B cell (primary cell): ENCODE measurements at regions not wholly inside any gene's neighbourhood (a gene's known extent, or its start where the extent isn't known, plus 50 kb on each side); places are given as distances from the start of the nearest gene placed in this dataset.

ENCODE experiments used
- ATAC-seq: fragments of 200-7000 bp; cut with Tn5 transposase; one replicate; pipeline ENCODE4 v1.10.0; 2021; ENCODE audit warnings: low read depth, mild to moderate bottlenecking, moderate number of reproducible peaks, moderate library complexity
- CTCF ChIA-PET: fragments of 350-600 bp; sonication (Branson Sonifier 250); formaldehyde crosslinking; loops from one replicate; lab custom pipeline; 2021; ENCODE audit warnings: antibody characterized with exemption, inconsistent platforms; lab: Charles Lee
- POLR2A ChIA-PET: fragments of 350-600 bp; sonication (Branson Sonifier 250); formaldehyde crosslinking; loops from one replicate; lab custom pipeline; 2021; ENCODE audit warnings: antibody characterized with exemption; lab: Charles Lee
- DNase-seq: peaks from one replicate; pipeline ENCODE4 v3.0.0; 2013
- H2AFZ ChIP-seq: 2 replicates; pipeline ENCODE4 v1.6.1; 2012; ENCODE audit warnings: mild to moderate bottlenecking, low read depth, low read length; ENCODE audit not compliant: insufficient read depth, poor library complexity, severe bottlenecking
- H3K27ac ChIP-seq, 2 donors: 1 replicate in 1 of 2; 2 replicates in 1 of 2; pipeline ENCODE4 v1.5.1; 2012 to 2013; ENCODE audit warnings: low read length in 2 of 2, mild to moderate bottlenecking in 2 of 2, moderate library complexity in 1 of 2
- H3K27me3 ChIP-seq, 4 experiments: fragments of 200-600 bp in 1 of 4; sonication (generic) in 1 of 4; replicated peaks in 1 of 4; 1 replicate in 2 of 4; 2 replicates in 2 of 4; pipeline versions ENCODE4 v1.6.1 to v1.7.0; 2013 to 2016; ENCODE audit warnings: low read length in 3 of 4, mild to moderate bottlenecking in 2 of 4, mixed read lengths in 1 of 4, moderate library complexity in 1 of 4; ENCODE audit not compliant: insufficient read depth in 4 of 4, control insufficient read depth in 3 of 4; ENCODE audit errors: control extremely low read depth in 1 of 4
- H3K36me3 ChIP-seq, 2 experiments: replicated peaks in 1 of 2; 1 replicate in 1 of 2; 2 replicates in 1 of 2; pipeline versions ENCODE4 v1.6.1 to v1.7.1; 2013; ENCODE audit warnings: low read length in 1 of 2; ENCODE audit not compliant: insufficient read depth in 2 of 2, control insufficient read depth in 1 of 2; ENCODE audit errors: control extremely low read depth in 1 of 2, extremely low read depth in 1 of 2
- H3K4me1 ChIP-seq, 2 donors: fragments of 200-600 bp in 1 of 2; sonication (generic) in 1 of 2; 1 replicate in 1 of 2; 2 replicates in 1 of 2; pipeline versions ENCODE4 v1.5.1 to v1.6.1; 2013 to 2017; ENCODE audit warnings: low read length in 2 of 2; ENCODE audit not compliant: control insufficient read depth in 2 of 2, insufficient read depth in 2 of 2
- H3K4me2 ChIP-seq: replicated peaks from 2 replicates; pipeline ENCODE3; 2012; ENCODE audit warnings: mild to moderate bottlenecking, low read depth, low read length; ENCODE audit not compliant: poor library complexity, severe bottlenecking
- H3K4me3 ChIP-seq, 5 experiments: fragments of 200-600 bp in 1 of 5; sonication (generic) in 1 of 5; 1 replicate in 3 of 5; 2 replicates in 2 of 5; pipeline versions ENCODE4 v1.5.1 to v1.7.0; 2011 to 2016; ENCODE audit warnings: low read length in 4 of 5, mild to moderate bottlenecking in 4 of 5, low read depth in 2 of 5, control low read depth in 1 of 5, moderate library complexity in 1 of 5; ENCODE audit not compliant: insufficient read depth in 1 of 5; ENCODE audit errors: control extremely low read depth in 1 of 5, extremely low read depth in 1 of 5
- H3K79me2 ChIP-seq: fragments of 200-600 bp; sonication (generic); one replicate; pipeline ENCODE4 v1.6.0; 2016; ENCODE audit warnings: low read length; ENCODE audit not compliant: control insufficient read depth, insufficient read depth
- H3K9ac ChIP-seq: fragments of 200-600 bp; sonication (generic); 2 replicates; pipeline ENCODE4 v1.6.1; 2017; ENCODE audit warnings: mild to moderate bottlenecking, low read length, moderate library complexity
- H3K9me3 ChIP-seq, 3 donors: one replicate each; pipeline versions ENCODE4 v1.6.1 to v1.7.1; 2013; ENCODE audit warnings: low read length in 2 of 3; ENCODE audit not compliant: control insufficient read depth in 2 of 3, insufficient read depth in 1 of 3; ENCODE audit errors: control extremely low read depth in 1 of 3
- H4K20me1 ChIP-seq: 2 replicates; pipeline ENCODE4 v1.6.0; 2012; ENCODE audit warnings: mild to moderate bottlenecking, low read length; ENCODE audit not compliant: insufficient read depth, control insufficient read depth, poor library complexity, severe bottlenecking
- H3K27ac Mint-ChIP-seq: one replicate; pipeline ENCODE4 v1.8.0; 2021; ENCODE audit warnings: mixed read lengths
- H3K27me3 Mint-ChIP-seq: one replicate; pipeline ENCODE4 v1.8.0; 2021; ENCODE audit warnings: mixed read lengths
- H3K4me1 Mint-ChIP-seq: one replicate; pipeline ENCODE4 v1.8.0; 2021; ENCODE audit warnings: mixed read lengths
- H3K4me3 Mint-ChIP-seq: one replicate; pipeline ENCODE4 v1.8.0; 2021; ENCODE audit warnings: mixed read lengths
- H3K9me3 Mint-ChIP-seq: one replicate; pipeline ENCODE4 v1.8.0; 2022; ENCODE audit warnings: mixed read lengths; ENCODE audit not compliant: insufficient read depth
- EZH2 ChIP-seq: IDR thresholded peaks from 2 replicates; pipeline ENCODE4 v1.6.1; 2012; ENCODE audit warnings: borderline replicate concordance, low read depth, mild to moderate bottlenecking, moderate library complexity, low read length; ENCODE audit not compliant: insufficient read depth, poor library complexity, severe bottlenecking
- WGBS: methylation state at CpG from one replicate; pipeline ENCODE4 v1.1.5; 2013; ENCODE audit warnings: missing lambda C conversion rate; ENCODE audit not compliant: insufficient coverage; 5-methylcytosine and 5-hydroxymethylcytosine counted together
- intact Hi-C: fragments of 100-400 bp; cut with micrococcal nuclease; formaldehyde crosslinking; loops from one replicate; pipeline ENCODE4 v1.10.0; 2022
- TF ChIP-seq, protein P1 (sequence below): fragments of 200-600 bp; IDR thresholded peaks from one replicate; pipeline ENCODE4 v1.8.0; 2022; ENCODE audit warnings: antibody characterized with exemption, mild to moderate bottlenecking

DNA sequence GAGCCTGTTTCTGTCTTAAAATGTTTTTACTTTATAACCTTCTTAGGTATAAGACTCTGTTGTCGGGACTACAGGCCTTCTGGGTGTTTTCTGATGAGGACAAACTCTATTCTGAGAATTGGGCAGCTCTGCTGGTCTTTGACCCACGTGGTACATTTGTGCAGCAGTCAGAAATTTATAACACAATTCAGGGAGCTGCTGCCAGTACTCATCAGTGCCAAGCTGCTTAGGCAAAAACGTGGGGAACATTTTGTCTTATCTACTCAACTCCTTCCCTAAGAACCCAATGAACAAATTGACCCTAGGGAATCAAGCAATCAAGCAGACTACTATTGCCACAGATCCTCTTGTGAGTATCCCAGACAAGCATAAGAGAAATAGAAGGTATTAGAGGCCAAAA lies 180.7 kb upstream of the PDZRN3 start:
- no peak overlapping the region for H2AFZ ChIP-seq
- H3K4me1 ChIP-seq: no peaks in the 10 kb centered on the region
- no peaks in the 10 kb centered on the region for H3K79me2 ChIP-seq
- no peaks in the 10 kb centered on the region for H3K27me3 Mint-ChIP-seq
- intact Hi-C loops: no loop called here
- ChIA-PET POLR2A (no interaction called here), CTCF (no interaction called here)
- H3K9me3 ChIP-seq: no peaks in the 10 kb centered on the region
- no peak for DNase-seq
- H3K4me3 ChIP-seq: no peak overlapping the region
- no peaks in the 10 kb centered on the region for H3K4me1 Mint-ChIP-seq
- WGBS: 38% methylated on average over 2 of the region's 3 CpGs
- H3K9me3 Mint-ChIP-seq: peaks cover 10% of the 10 kb centered on the region
- ATAC-seq: no peak
- H3K27ac ChIP-seq: no peak overlapping the region
- no peak for TF ChIP-seq EZH2
- TF ChIP-seq, protein P1, sequence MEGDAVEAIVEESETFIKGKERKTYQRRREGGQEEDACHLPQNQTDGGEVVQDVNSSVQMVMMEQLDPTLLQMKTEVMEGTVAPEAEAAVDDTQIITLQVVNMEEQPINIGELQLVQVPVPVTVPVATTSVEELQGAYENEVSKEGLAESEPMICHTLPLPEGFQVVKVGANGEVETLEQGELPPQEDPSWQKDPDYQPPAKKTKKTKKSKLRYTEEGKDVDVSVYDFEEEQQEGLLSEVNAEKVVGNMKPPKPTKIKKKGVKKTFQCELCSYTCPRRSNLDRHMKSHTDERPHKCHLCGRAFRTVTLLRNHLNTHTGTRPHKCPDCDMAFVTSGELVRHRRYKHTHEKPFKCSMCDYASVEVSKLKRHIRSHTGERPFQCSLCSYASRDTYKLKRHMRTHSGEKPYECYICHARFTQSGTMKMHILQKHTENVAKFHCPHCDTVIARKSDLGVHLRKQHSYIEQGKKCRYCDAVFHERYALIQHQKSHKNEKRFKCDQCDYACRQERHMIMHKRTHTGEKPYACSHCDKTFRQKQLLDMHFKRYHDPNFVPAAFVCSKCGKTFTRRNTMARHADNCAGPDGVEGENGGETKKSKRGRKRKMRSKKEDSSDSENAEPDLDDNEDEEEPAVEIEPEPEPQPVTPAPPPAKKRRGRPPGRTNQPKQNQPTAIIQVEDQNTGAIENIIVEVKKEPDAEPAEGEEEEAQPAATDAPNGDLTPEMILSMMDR: no peak
- H3K9ac ChIP-seq: no peak overlapping the region
- no peaks in the 10 kb centered on the region for H3K27me3 ChIP-seq
- H4K20me1 ChIP-seq: no peaks in the 10 kb centered on the region
- no peaks in the 10 kb centered on the region for H3K36me3 ChIP-seq
- H3K4me3 Mint-ChIP-seq: no peak overlapping the region
- H3K4me2 ChIP-seq: no peak overlapping the region
- no peak overlapping the region for H3K27ac Mint-ChIP-seq

DNA sequence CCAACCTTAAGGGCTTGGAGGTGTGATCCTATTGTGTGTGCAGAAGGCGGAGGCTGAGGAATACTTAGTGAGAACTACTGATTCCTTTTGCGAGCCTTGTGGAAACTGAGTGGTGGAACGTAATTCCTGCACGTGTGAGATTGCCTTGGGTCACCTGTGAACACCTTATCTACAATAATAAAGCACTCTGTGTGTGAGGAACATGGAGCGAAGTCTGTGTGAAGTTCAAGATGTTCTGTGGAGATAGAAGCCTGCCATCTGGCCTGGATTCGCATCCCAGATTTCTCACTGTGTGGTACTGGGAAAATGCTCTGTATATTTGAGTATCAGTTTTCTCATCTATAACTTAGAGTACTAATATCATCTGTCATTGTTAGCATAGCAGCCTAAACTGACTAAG lies 179.5 kb upstream of the PDZRN3 start:
- H3K27me3 Mint-ChIP-seq: no peaks in the 10 kb centered on the region
- POLR2A ChIA-PET: no interaction called here
- H3K36me3 ChIP-seq: no peaks in the 10 kb centered on the region

More for the DNA sequence above, 179.5 kb upstream of the PDZRN3 start:
- no peaks in the 10 kb centered on the region for H3K4me1 ChIP-seq
- H3K4me3 ChIP-seq: no peak overlapping the region
- Mint-ChIP-seq H3K9me3 (peaks cover 10% of the 10 kb centered on the region), H3K4me1 (no peaks in the 10 kb centered on the region), H3K4me3 (no peak overlapping the region), H3K27ac (no peak overlapping the region)
- TF ChIP-seq EZH2: no peak
- TF ChIP-seq, protein P1: no peak
- ATAC-seq (no peak), DNase-seq (no peak)
- H3K9ac ChIP-seq: no peak overlapping the region
- no peaks in the 10 kb centered on the region for H4K20me1 ChIP-seq
- H3K27ac ChIP-seq: no peak overlapping the region
- no peak overlapping the region for H3K4me2 ChIP-seq
- CTCF ChIA-PET: no interaction called here
- no peak overlapping the region for H2AFZ ChIP-seq
- intact Hi-C loops: no loop called here
- H3K9me3 ChIP-seq: no peaks in the 10 kb centered on the region
- no peaks in the 10 kb centered on the region for H3K27me3 ChIP-seq
- no peaks in the 10 kb centered on the region for H3K79me2 ChIP-seq
- no CpG with 5 or more reads among the region's 6 CpGs for WGBS
